AG08396 (cell line): ENCODE measurements at regions not wholly inside any gene's neighbourhood (a gene's known extent, or its start where the extent isn't known, plus 50 kb on each side); places are given as distances from the start of the nearest gene placed in this dataset.
"Not testable (repeated sequence)": the region's sequence is repeated elsewhere in the genome, so short reads cannot be mapped to it uniquely, and the experiment has no call there.

Source experiments
- DNase-seq: peaks from one replicate; pipeline ENCODE4 v3.0.0; 2012; ENCODE audit warnings: low spot score, mixed read lengths

GRCh38 chr5:39955156-39955555 is 530.4 kb upstream of the DAB2 start:
- DNase-seq: no peak

DNA sequence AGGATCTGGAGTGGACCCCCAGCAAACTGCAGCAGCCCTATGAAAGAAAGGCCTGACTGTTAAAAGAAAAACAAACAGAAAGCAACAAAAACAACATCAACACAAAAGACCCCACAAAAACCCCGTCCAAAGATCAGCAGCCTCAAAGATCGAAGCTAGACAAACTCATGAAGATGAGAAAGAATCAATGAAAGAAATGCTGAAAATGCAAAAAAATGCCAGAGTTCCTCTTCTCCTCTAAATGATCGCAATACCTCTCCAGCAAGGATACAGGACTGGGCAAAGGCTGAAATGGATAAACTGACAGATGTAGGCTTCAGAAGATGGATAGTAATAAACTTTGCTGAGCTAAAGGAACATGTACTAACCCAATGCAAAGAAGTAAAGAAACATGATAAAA is 526.3 kb upstream of the DAB2 start:
- DNase-seq: no peak

GRCh38 chr5:39948867-39949468 is 524.2 kb upstream of the DAB2 start:
- DNase-seq: peak; percentile 39

GRCh38 chr5:39948341-39948740 is 523.6 kb upstream of the DAB2 start:
- DNase-seq: no peak

DNA sequence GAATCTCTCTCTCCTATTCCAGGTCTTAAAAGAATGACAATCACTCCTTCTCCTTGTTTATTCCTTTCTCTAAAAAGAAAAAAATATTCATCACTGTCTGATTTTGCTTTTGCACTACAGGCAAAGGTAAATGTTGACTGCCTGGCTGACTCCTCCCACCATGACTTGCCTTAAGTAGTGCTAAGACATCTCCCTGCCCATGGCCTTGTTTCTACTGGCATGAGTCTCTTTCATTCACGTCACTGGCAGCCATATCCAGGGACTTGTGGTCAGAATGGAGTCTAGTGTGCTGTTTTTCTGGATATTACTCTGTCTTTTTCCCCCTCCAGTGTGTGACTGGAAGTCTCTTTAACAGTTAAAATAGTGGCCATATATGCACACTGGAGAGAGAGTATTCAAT is 522.9 kb upstream of the DAB2 start:
- no peak for DNase-seq

GRCh38 chr5:39946356-39947045 is 521.7 kb upstream of the DAB2 start:
- no peak for DNase-seq

DNA sequence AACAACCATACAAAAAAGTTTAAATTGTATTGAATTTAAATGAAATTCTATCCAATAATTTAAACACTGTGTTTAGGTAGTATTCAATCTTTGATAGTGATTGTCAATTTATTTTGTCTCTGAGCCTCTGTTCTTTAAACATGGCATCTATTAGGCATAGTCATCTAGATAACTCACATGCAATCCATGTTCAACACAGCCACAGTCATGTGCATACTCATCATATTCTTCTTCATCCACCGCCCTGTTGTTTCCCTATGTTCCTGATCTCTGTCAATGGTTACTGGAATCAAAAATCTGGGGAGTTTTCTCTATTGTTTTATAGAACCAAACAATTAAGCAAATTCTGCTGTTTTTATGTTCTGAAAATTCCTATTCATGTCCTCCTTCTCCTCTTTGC is 521.1 kb upstream of the DAB2 start:
- no peak for DNase-seq

GRCh38 chr5:39943811-39944210 is 519.0 kb upstream of the DAB2 start:
- no peak for DNase-seq

- DNase-seq: no peak
These were observed 517.8 kb upstream of the DAB2 start for GRCh38 chr5:39942606-39943005.

DNA sequence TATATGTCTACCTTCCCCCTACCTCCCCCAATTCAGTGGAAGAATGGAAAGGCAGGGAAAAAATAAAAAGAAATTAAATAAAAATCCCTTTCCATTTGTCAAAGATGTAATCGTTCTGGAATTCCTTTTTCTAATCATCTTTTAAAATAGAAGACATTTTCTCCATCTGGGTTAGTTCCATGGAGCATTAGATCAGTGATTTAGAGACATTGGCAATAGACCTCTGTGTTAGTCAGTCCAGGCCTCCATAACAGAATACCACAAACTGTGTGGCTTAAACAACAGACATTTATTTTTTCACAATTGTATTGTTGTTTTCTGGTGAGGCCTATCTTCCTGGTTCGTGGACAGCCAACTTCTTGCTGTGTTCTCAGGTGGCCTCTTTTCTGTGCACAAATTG is 516.6 kb upstream of the DAB2 start:
- DNase-seq: no peak

GRCh38 chr5:39934830-39935229 is 510.1 kb upstream of the DAB2 start:
- DNase-seq: no peak

DNA sequence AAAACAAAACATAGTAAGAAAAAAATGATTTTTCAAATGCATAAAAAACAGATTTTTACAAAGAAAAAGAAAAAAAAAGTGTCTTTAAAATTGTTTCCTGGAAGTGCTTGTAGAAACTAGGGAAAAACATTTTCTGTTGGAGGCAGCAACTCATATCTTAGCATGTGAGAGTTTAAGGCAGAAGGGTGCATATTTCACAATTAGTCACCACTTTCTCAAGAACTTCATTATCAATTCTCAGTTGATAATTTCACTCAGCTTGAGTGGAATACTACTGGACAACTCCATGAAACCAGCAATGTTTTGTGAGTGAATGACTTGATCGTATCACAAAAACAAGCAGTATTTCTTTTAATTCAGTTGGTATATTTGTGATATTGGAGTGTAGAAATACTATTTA is 508.3 kb upstream of the DAB2 start:
- no peak for DNase-seq

DNA sequence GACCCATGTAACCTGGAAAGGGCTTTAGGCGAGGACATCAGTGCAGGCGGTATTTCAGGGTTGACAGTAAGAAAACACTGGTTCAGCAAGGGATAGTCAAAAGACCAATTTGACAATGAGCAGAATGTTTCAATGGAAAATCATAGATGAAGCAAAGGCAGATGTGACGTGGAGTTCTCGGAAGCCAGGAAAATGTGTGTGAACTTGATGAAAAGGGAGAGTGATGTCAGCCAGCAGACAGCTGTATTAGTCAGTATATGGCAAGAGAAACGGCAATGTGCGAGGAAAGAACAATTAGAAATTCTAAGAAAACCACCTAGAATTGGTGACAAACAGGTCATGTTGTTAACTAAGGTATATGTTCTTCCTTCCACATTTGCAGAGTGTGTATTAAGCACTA is 503.9 kb upstream of the DAB2 start:
- DNase-seq: no peak

DNA sequence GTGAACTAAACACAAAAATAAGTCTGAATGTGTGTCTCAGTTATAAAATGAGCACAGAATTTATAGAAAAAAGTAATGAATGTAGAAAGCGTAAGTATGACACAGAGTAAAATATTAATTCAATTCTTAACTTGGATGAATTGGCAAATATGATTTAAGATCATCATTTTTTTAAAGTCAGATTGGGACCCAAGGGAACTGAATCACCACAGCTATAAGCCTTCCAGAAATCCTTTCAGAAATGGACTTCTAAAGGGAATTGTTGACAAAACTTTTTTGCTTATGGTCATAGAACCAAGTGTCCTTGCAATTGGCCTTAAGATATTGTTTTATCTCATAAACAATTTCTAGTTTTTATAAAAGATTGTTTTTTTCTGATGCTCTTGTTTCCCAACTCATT is 495.1 kb upstream of the DAB2 start:
- DNase-seq: no peak

DNA sequence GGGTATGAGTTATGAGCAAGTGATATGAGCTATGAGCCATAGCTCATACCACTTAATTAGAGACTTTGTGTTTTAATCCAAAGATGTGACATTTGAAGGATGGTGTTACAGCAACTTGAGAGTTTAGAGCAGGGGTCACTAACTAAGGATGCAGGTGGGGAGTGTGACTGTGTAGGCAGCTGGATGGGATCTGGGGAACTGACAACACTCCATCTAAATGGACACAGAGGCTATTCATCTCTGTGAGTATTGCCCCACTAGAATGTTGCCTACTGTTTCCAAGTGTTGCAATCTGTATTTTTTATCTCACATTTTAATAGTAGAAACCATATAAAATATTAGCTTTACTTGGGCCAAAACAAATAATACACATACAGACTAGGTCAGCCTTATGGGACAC is 488.1 kb upstream of the DAB2 start:
- no peak for DNase-seq

GRCh38 chr5:39907267-39907951 is 482.6 kb upstream of the DAB2 start:
- DNase-seq: not testable (repeated sequence)

GRCh38 chr5:39906146-39906545 is 481.4 kb upstream of the DAB2 start:
- DNase-seq: peak; percentile 10

- no peak for DNase-seq
These were observed 480.6 kb upstream of the DAB2 start for GRCh38 chr5:39905356-39905755.

- no peak for DNase-seq
These were observed 477.8 kb upstream of the DAB2 start for GRCh38 chr5:39902626-39903025.

DNA sequence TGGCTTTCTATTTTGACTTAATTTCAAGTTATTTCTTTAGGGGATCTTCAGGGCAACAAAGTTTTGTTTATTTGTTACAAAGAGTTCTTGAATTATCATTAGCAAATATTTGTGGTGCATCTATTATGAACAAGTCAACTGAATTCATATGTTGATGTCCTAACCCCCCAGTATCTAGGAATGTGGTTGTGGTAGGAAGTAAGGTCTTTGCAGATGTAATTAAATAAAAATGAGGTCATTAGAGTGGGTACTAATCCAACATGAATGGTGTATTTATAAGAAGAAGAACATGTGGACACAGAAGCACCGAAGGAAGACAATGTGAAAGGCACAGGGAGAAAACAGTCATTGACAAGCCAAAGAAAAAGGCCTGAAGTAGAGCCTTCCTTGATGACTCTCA is 474.0 kb upstream of the DAB2 start:
- no peak for DNase-seq

GRCh38 chr5:39896706-39897105 is 471.9 kb upstream of the DAB2 start:
- DNase-seq: no peak

DNA sequence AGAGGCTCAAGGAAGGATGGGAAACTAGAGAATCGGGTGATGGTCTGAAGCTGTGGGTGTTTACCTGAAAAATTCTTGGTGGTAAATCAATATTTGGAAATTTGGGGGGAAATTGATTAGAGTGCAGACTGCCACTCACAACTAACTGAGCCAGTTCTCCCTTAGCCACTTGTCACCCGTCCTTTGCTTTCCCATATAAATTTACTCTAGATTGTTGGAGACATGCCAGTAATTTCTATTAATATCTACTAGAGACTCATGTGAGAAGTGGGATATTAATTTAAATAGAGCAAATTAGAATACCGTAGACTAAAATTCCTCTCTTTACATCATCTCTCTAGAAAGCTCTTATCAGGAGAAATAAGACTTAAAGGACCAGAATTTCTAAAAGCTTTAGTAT is 471.3 kb upstream of the DAB2 start:
- no peak for DNase-seq

- no peak for DNase-seq
These were observed 467.9 kb upstream of the DAB2 start for GRCh38 chr5:39892708-39893107.

- no peak for DNase-seq
These were observed 466.6 kb upstream of the DAB2 start for GRCh38 chr5:39891376-39891775.
